HCT116 (cell line): ENCODE measurements at regions not wholly inside any gene's neighbourhood (a gene's known extent, or its start where the extent isn't known, plus 50 kb on each side); places are given as distances from the start of the nearest gene placed in this dataset.

ENCODE experiments used
- ATAC-seq: fragments of 200-7000 bp; cut with Tn5 transposase; 2 replicates; pipeline ENCODE4 v1.9.1; 2020; ENCODE audit warnings: mild to moderate bottlenecking, moderate library complexity
- BruUV-seq: library from RNA; stranded (reverse); fragments of 400-500 nt; replicated peaks from 2 replicates; lab custom pipeline; 2021; lab: Mats Ljungman, UMichigan
- CTCF ChIA-PET: fragments of 300-600 bp; sonication (Branson Sonifier 250); formaldehyde crosslinking; loops from one replicate; lab custom pipeline; 2021; ENCODE audit warnings: antibody characterized with exemption; lab: Charles Lee
- POLR2A ChIA-PET: fragments of 300-600, 350-600 bp; sonication (Branson Sonifier 250); formaldehyde crosslinking; loops from one replicate; lab custom pipeline; 2021; ENCODE audit warnings: antibody characterized with exemption; lab: Charles Lee
- RAD21 ChIA-PET, 2 experiments: fragments of 300-600 bp; sonication (Branson Sonifier 250); formaldehyde crosslinking; loops; one replicate each; lab custom pipeline; 2023; ENCODE audit warnings: low total read pairs in 2 of 2; ENCODE audit not compliant: uncharacterized antibody in 2 of 2, unreplicated experiment in 2 of 2, low non-redundant PET in 1 of 2; lab: Charles Lee
- DNase-seq: peaks from one replicate; pipeline ENCODE4 v3.0.0-alpha.2; 2010; ENCODE audit warnings: low read depth, low spot score
- H2AFZ ChIP-seq: fragments of 200-600 bp; shearing (Covaris generic), sonication (generic); 2 replicates; pipeline ENCODE4 v1.6.1; 2017; ENCODE audit warnings: low read depth, mixed run types, mixed read lengths, antibody characterized with exemption, low read length; ENCODE audit not compliant: poor library complexity, severe bottlenecking
- H3K27ac ChIP-seq: 2 replicates; pipeline ENCODE4 v1.5.1; 2012; ENCODE audit warnings: low read depth, low read length
- H3K27me3 ChIP-seq: fragments of 200-600 bp; sonication (generic); 2 replicates; pipeline ENCODE4 v1.6.1; 2016; ENCODE audit warnings: mixed run types, low read length, mixed read lengths; ENCODE audit not compliant: insufficient read depth
- H3K36me3 ChIP-seq, 2 experiments: fragments of 200-500 bp in 1 of 2; fragments of 200-600 bp in 1 of 2; sonication (Bioruptor generic) in 1 of 2; sonication (generic) in 1 of 2; 2 replicates each; pipeline versions ENCODE4 v1.5.1 to v1.6.1; 2014 to 2016; ENCODE audit warnings: low read length in 2 of 2, inconsistent platforms in 1 of 2, mixed read lengths in 1 of 2, mixed run types in 1 of 2; ENCODE audit not compliant: insufficient read depth in 2 of 2, control insufficient read depth in 1 of 2
- H3K4me1 ChIP-seq, 2 experiments: fragments of 200-600 bp in 1 of 2; sonication (generic) in 1 of 2; 2 replicates each; pipeline versions ENCODE4 v1.5.1 to v1.6.1; 2012 to 2017; ENCODE audit warnings: low read length in 2 of 2, inconsistent platforms in 1 of 2, mild to moderate bottlenecking in 1 of 2, mixed read lengths in 1 of 2, mixed run types in 1 of 2, moderate library complexity in 1 of 2; ENCODE audit not compliant: insufficient read depth in 2 of 2, control insufficient read depth in 1 of 2
- H3K4me2 ChIP-seq: fragments of 200-600 bp; sonication (generic); 2 replicates; pipeline ENCODE4 v1.6.1; 2017; ENCODE audit warnings: mixed run types, low read length, mixed read lengths
- H3K4me3 ChIP-seq, 2 experiments: fragments of 200-600 bp in 1 of 2; sonication (generic) in 1 of 2; replicated peaks in 1 of 2; 2 replicates each; pipeline ENCODE4 v1.5.1; 2011 to 2016; ENCODE audit warnings: low read length in 2 of 2, control low read depth in 1 of 2, low read depth in 1 of 2, mild to moderate bottlenecking in 1 of 2, mixed read lengths in 1 of 2, mixed run types in 1 of 2
- H3K79me2 ChIP-seq: fragments of 200-600 bp; sonication (generic); 2 replicates; pipeline ENCODE4 v1.6.1; 2017; ENCODE audit warnings: mild to moderate bottlenecking, mixed run types, low read length, moderate library complexity, mixed read lengths; ENCODE audit not compliant: insufficient read depth
- H3K9ac ChIP-seq: fragments of 200-600 bp; sonication (generic); 2 replicates; pipeline ENCODE4 v1.6.1; 2016; ENCODE audit warnings: low read length, mixed read lengths
- H3K9me2 ChIP-seq: fragments of 200-600 bp; sonication (generic), shearing (Covaris generic); 2 replicates; pipeline ENCODE4 v1.6.1; 2017; ENCODE audit warnings: mixed run types, mild to moderate bottlenecking, moderate library complexity; ENCODE audit not compliant: insufficient read depth
- H3K9me3 ChIP-seq, 2 experiments: fragments of 200-500 bp in 1 of 2; fragments of 200-600 bp in 1 of 2; sonication (Bioruptor generic) in 1 of 2; sonication (generic) in 1 of 2; 2 replicates each; pipeline ENCODE4 v1.6.1; 2014 to 2017; ENCODE audit warnings: low read length in 2 of 2, mixed read lengths in 2 of 2, inconsistent platforms in 1 of 2, low read depth in 1 of 2, mild to moderate bottlenecking in 1 of 2, mixed run types in 1 of 2, moderate library complexity in 1 of 2; ENCODE audit not compliant: control insufficient read depth in 1 of 2, insufficient read depth in 1 of 2
- H4K20me1 ChIP-seq: fragments of 200-600 bp; sonication (generic), shearing (Covaris generic); 2 replicates; pipeline ENCODE4 v1.6.1; 2017; ENCODE audit warnings: mixed run types, mild to moderate bottlenecking, moderate library complexity; ENCODE audit not compliant: insufficient read depth
- CBX3 ChIP-seq: IDR thresholded peaks from 2 replicates; pipeline ENCODE4 v1.6.1; 2012; ENCODE audit warnings: low read depth
- CTCF ChIP-seq, 3 experiments: fragments of 200-600 bp in 1 of 3; sonication (generic) in 1 of 3; IDR thresholded peaks in 2 of 3; conservative IDR thresholded peaks in 1 of 3; 2 replicates each; pipeline ENCODE4 v1.5.1; 2012 to 2017; ENCODE audit warnings: low read depth in 2 of 3, low read length in 2 of 3, antibody characterized with exemption in 1 of 3, borderline replicate concordance in 1 of 3, control low read depth in 1 of 3, mild to moderate bottlenecking in 1 of 3, mixed read lengths in 1 of 3, mixed run types in 1 of 3, moderate library complexity in 1 of 3; ENCODE audit not compliant: insufficient read depth in 1 of 3
- EZH2 ChIP-seq: fragments of 200-600 bp; sonication (generic); IDR thresholded peaks from 2 replicates; pipeline ENCODE4 v1.6.1; 2017; ENCODE audit warnings: antibody characterized with exemption, mixed run types
- EZH2phosphoT487 ChIP-seq: fragments of 200-600 bp; IDR thresholded peaks from 2 replicates; pipeline ENCODE4 v1.6.1; 2018; ENCODE audit warnings: antibody characterized with exemption, borderline replicate concordance
- JUND ChIP-seq: IDR thresholded peaks from 2 replicates; pipeline ENCODE4 v1.6.1; 2012
- POLR2A ChIP-seq: IDR thresholded peaks from 2 replicates; pipeline ENCODE4 v1.7.0; 2011; ENCODE audit warnings: borderline replicate concordance; ENCODE audit not compliant: insufficient read depth, insufficient read length; ENCODE audit errors: extremely low read depth
- RAD21 ChIP-seq: IDR thresholded peaks from 2 replicates; pipeline ENCODE4 v1.6.1; 2012; ENCODE audit warnings: low read depth, mild to moderate bottlenecking
- REST ChIP-seq: IDR thresholded peaks from 2 replicates; pipeline ENCODE4 v1.6.1; 2012; ENCODE audit warnings: low read depth
- SP1 ChIP-seq: IDR thresholded peaks from 2 replicates; pipeline ENCODE4 v1.6.1; 2012; ENCODE audit warnings: low read depth
- intact Hi-C: fragments of 100-400 bp; cut with micrococcal nuclease; formaldehyde crosslinking; loops from 2 replicates; pipeline ENCODE4 v1.10.0; 2022

GRCh38 chr2:203621981-203622515 is 84.4 kb upstream of the CD28 start:
- intact Hi-C loops, result no loop called here
- BruUV-seq, result no TSS peak
- no peak for ATAC-seq
- RAD21 ChIA-PET, result no interaction called here
- Histone ChIP-seq H3K4me1 (no peaks in the 10 kb centered on the region), H3K4me3 (no peak overlapping the region), H4K20me1 (no peaks in the 10 kb centered on the region), H3K4me2 (no peak overlapping the region), H3K27ac (no peak overlapping the region), H3K36me3 (no peaks in the 10 kb centered on the region), H3K79me2 (no peaks in the 10 kb centered on the region), H3K9me2 (no peaks in the 10 kb centered on the region), H2AFZ (no peak overlapping the region), H3K9ac (no peak overlapping the region), H3K27me3 (no peaks in the 10 kb centered on the region), H3K9me3 (no peaks in the 10 kb centered on the region)
- POLR2A ChIA-PET, result no interaction called here
- CTCF ChIA-PET, result no interaction called here
- TF ChIP-seq REST, result no peak
- no peak for TF ChIP-seq JUND
- DNase-seq, result no peak

GRCh38 chr2:203623096-203623495 is 83.3 kb upstream of the CD28 start:
- no peak overlapping the region for H3K4me2 ChIP-seq
- TF ChIP-seq EZH2phosphoT487 (no peak), POLR2A (no peak), RAD21 (no peak), EZH2 (no peak), CTCF (IDR thresholded peaks at IDR 0.05 in 2 of 3, conservative IDR thresholded peaks at IDR 0.05 in 1 of 3; ENCODE audit: borderline replicate concordance in 1 of 3, insufficient read depth in 1 of 3, low read depth in 2 of 3, low read length in 2 of 3) (no peak), JUND (no peak), CBX3 (no peak), SP1 (no peak), REST (no peak)
- ChIA-PET POLR2A (no interaction called here), RAD21 (no interaction called here), CTCF (no interaction called here)
- no peaks in the 10 kb centered on the region for H3K79me2 ChIP-seq
- no peak overlapping the region for H2AFZ ChIP-seq
- H3K4me3 ChIP-seq, result no peak overlapping the region
- ATAC-seq, result no peak
- no peaks in the 10 kb centered on the region for H3K27me3 ChIP-seq
- H3K36me3 ChIP-seq, result no peaks in the 10 kb centered on the region
- no peaks in the 10 kb centered on the region for H4K20me1 ChIP-seq
- no peaks in the 10 kb centered on the region for H3K9me2 ChIP-seq
- intact Hi-C loops, result no loop called here
- H3K27ac ChIP-seq, result no peak overlapping the region
- H3K4me1 ChIP-seq, result no peaks in the 10 kb centered on the region
- no TSS peak for BruUV-seq
- no peaks in the 10 kb centered on the region for H3K9me3 ChIP-seq
- H3K9ac ChIP-seq, result no peak overlapping the region
- DNase-seq, result no peak
